Fibroblast of lung (primary cell): ENCODE measurements at regions not wholly inside any gene's neighbourhood (a gene's known extent, or its start where the extent isn't known, plus 50 kb on each side); places are given as distances from the start of the nearest gene placed in this dataset.
A peak's percentile ranks its signal among the peaks of the same experiment; 100 is the strongest.

Experiments used
- DNase-seq, 2 donors: peaks; one replicate each; pipeline versions ENCODE4 v3.0.0 to v3.0.0-alpha.2; 2010; ENCODE audit warnings: low read depth in 2 of 2
- H2AFZ ChIP-seq: 2 replicates; pipeline ENCODE4 v1.5.1; 2012; ENCODE audit warnings: low read length, control low read depth, inconsistent platforms
- H3K27ac ChIP-seq: 2 replicates; pipeline ENCODE4 v1.5.1; 2011; ENCODE audit warnings: low read length, control low read depth; ENCODE audit not compliant: insufficient read depth
- H3K27me3 ChIP-seq: 2 replicates; pipeline ENCODE4 v1.5.1; 2011; ENCODE audit warnings: mild to moderate bottlenecking, low read length; ENCODE audit not compliant: control insufficient read depth, insufficient read depth
- H3K36me3 ChIP-seq: 2 replicates; pipeline ENCODE4 v1.5.1; 2011; ENCODE audit warnings: low read length; ENCODE audit not compliant: control insufficient read depth, insufficient read depth
- H3K4me1 ChIP-seq: 2 replicates; pipeline ENCODE4 v1.5.1; 2011; ENCODE audit warnings: low read length; ENCODE audit not compliant: control insufficient read depth, insufficient read depth; ENCODE audit errors: extremely low read depth
- H3K4me2 ChIP-seq: 2 replicates; pipeline ENCODE4 v1.5.1; 2011; ENCODE audit warnings: low read length, control low read depth; ENCODE audit not compliant: insufficient read depth; ENCODE audit errors: extremely low read depth
- H3K4me3 ChIP-seq, 4 experiments: fragments of 200-600 bp in 1 of 4; sonication (generic) in 1 of 4; replicated peaks in 1 of 4; 2 replicates each; pipeline ENCODE4 v1.5.1; 2011 to 2016; ENCODE audit warnings: low read length in 4 of 4, low read depth in 3 of 4, mild to moderate bottlenecking in 3 of 4, control low read depth in 2 of 4, inconsistent platforms in 1 of 4, mixed read lengths in 1 of 4; ENCODE audit not compliant: insufficient read depth in 1 of 4; ENCODE audit errors: control extremely low read depth in 1 of 4
- H3K79me2 ChIP-seq: 2 replicates; pipeline ENCODE4 v1.5.1; 2012; ENCODE audit warnings: mild to moderate bottlenecking, low read length, inconsistent platforms; ENCODE audit not compliant: control insufficient read depth, insufficient read depth
- H3K9ac ChIP-seq: 2 replicates; pipeline ENCODE4 v1.5.1; 2011; ENCODE audit warnings: mild to moderate bottlenecking, low read length, control low read depth; ENCODE audit not compliant: insufficient read depth
- H3K9me3 ChIP-seq: 2 replicates; pipeline ENCODE4 v1.5.1; 2012; ENCODE audit warnings: low read depth, low read length; ENCODE audit not compliant: control insufficient read depth, insufficient read depth
- H4K20me1 ChIP-seq: 2 replicates; pipeline ENCODE4 v1.5.1; 2011; ENCODE audit warnings: low read length; ENCODE audit not compliant: control insufficient read depth, insufficient read depth; ENCODE audit errors: extremely low read depth
- EZH2 ChIP-seq: IDR thresholded peaks from 2 replicates; pipeline ENCODE4 v1.5.1; 2012; ENCODE audit warnings: low read length, control low read depth, mild to moderate bottlenecking; ENCODE audit errors: missing control alignments
- TF ChIP-seq, protein P1 (sequence below), 2 donors: IDR thresholded peaks in 1 of 2; conservative IDR thresholded peaks in 1 of 2; 1 replicate in 1 of 2; 2 replicates in 1 of 2; pipeline ENCODE4 v1.5.1; 2011 to 2012; ENCODE audit warnings: low read length in 2 of 2, control low read depth in 1 of 2, inconsistent platforms in 1 of 2, low read depth in 1 of 2, mild to moderate bottlenecking in 1 of 2

DNA sequence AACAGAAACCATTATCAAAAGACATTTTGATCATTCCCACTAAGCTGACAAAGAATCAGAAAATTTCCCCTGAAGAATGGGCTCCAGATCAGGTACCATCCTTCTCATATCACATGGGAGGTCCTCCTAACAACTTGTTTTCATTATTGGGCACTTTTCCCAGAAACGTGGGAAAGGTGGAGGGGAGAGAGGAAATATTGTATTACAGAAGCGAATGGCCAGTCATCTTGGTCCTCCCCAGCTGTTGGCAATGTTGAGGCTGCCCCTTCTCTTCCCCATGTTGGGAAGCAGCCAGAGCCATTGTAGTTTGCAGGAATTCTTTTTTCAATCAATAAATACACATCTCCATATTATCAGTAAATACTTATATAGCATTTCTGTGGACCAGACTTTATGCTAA, 126.2 kb upstream of the ZNF608 start:
- Histone ChIP-seq H3K4me1 (no peaks in the 10 kb centered on the region), H3K4me3 (no peak overlapping the region), H3K36me3 (no peaks in the 10 kb centered on the region), H3K9me3 (no peaks in the 10 kb centered on the region), H3K79me2 (no peaks in the 10 kb centered on the region), H2AFZ (no peak overlapping the region), H3K4me2 (no peak overlapping the region), H3K27me3 (no peaks in the 10 kb centered on the region), H4K20me1 (no peaks in the 10 kb centered on the region), H3K27ac (no peak overlapping the region), H3K9ac (no peak overlapping the region)
- DNase-seq = no peak
- TF ChIP-seq, protein P1, sequence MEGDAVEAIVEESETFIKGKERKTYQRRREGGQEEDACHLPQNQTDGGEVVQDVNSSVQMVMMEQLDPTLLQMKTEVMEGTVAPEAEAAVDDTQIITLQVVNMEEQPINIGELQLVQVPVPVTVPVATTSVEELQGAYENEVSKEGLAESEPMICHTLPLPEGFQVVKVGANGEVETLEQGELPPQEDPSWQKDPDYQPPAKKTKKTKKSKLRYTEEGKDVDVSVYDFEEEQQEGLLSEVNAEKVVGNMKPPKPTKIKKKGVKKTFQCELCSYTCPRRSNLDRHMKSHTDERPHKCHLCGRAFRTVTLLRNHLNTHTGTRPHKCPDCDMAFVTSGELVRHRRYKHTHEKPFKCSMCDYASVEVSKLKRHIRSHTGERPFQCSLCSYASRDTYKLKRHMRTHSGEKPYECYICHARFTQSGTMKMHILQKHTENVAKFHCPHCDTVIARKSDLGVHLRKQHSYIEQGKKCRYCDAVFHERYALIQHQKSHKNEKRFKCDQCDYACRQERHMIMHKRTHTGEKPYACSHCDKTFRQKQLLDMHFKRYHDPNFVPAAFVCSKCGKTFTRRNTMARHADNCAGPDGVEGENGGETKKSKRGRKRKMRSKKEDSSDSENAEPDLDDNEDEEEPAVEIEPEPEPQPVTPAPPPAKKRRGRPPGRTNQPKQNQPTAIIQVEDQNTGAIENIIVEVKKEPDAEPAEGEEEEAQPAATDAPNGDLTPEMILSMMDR (conservative IDR thresholded peaks at IDR 0.05 in 1 of 2, IDR thresholded peaks at IDR 0.05 in 1 of 2; ENCODE audit: low read depth in 1 of 2, low read length in 2 of 2) = no peak
- no peak for TF ChIP-seq EZH2

DNA sequence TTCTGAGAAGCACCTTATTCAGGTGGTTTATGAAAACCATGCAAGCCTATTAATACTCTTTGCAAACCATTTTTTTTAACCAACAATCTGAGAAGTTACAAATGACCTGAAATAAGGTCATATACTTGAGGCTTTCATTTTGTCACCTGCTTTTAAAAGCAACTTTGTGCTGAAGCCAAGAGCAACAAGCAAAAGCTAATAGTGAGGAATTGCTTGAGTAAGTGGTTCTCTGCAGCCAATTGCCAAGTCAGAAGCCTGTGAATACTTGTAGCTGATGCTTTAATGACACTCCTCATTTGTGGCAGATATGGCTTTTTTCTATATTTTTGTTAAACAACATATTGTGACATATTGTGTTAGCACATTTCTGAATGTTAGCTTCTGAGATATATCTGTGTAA, 126.7 kb upstream of the ZNF608 start:
- H3K9me3 ChIP-seq = no peaks in the 10 kb centered on the region
- H3K4me2 ChIP-seq = no peak overlapping the region
- peak in 1 of 2 donors; percentile 42 for DNase-seq
- H3K79me2 ChIP-seq = no peaks in the 10 kb centered on the region
- no peak overlapping the region for H3K27ac ChIP-seq
- no peaks in the 10 kb centered on the region for H3K36me3 ChIP-seq
- no peak overlapping the region for H3K4me3 ChIP-seq
- no peak overlapping the region for H2AFZ ChIP-seq
- no peaks in the 10 kb centered on the region for H3K4me1 ChIP-seq
- H3K27me3 ChIP-seq = no peaks in the 10 kb centered on the region
- TF ChIP-seq EZH2 = no peak
- TF ChIP-seq, protein P1 (conservative IDR thresholded peaks at IDR 0.05 in 1 of 2, IDR thresholded peaks at IDR 0.05 in 1 of 2; ENCODE audit: low read depth in 1 of 2, low read length in 2 of 2) = no peak
- no peak overlapping the region for H3K9ac ChIP-seq
- H4K20me1 ChIP-seq = no peaks in the 10 kb centered on the region

DNA sequence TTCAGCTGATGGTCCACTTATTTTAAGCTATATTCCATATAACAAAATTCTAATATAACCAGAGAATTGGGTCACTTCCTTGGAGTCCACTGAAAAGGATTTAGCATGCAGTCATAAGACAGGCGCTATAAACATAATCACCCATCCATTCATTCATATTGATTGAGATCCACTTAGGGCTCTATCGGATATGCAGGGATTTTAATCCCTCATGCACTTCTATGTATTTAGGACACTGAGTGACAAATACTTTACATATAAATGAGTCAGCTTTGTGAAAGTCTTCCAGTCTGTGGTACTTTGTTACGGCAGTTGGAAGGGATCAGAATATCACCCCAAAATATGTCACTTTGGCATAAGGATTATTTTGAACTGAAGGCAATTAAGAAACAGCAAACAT, 127.3 kb upstream of the ZNF608 start:
- DNase-seq = no peak
- H3K9ac ChIP-seq = no peak overlapping the region
- H3K27ac ChIP-seq = no peak overlapping the region

More for the DNA sequence above, 127.3 kb upstream of the ZNF608 start:
- H3K4me3 ChIP-seq = no peak overlapping the region
- H3K36me3 ChIP-seq = no peaks in the 10 kb centered on the region
- no peaks in the 10 kb centered on the region for H3K4me1 ChIP-seq
- no peak overlapping the region for H3K4me2 ChIP-seq
- no peaks in the 10 kb centered on the region for H3K27me3 ChIP-seq
- H3K9me3 ChIP-seq = no peaks in the 10 kb centered on the region
- H3K79me2 ChIP-seq = no peaks in the 10 kb centered on the region
- no peaks in the 10 kb centered on the region for H4K20me1 ChIP-seq
- no peak overlapping the region for H2AFZ ChIP-seq
- no peak for TF ChIP-seq EZH2
- TF ChIP-seq, protein P1 (conservative IDR thresholded peaks at IDR 0.05 in 1 of 2, IDR thresholded peaks at IDR 0.05 in 1 of 2; ENCODE audit: low read depth in 1 of 2, low read length in 2 of 2) = no peak
